Neural cell (in vitro differentiated cells): ENCODE measurements at regions not wholly inside any gene's neighbourhood (a gene's known extent, or its start where the extent isn't known, plus 50 kb on each side); places are given as distances from the start of the nearest gene placed in this dataset.

Experiments used
- EZH2 ChIP-seq: fragments of 200-600, 300-800 bp; shearing (Covaris generic), sonication (generic); IDR thresholded peaks from 2 replicates; pipeline ENCODE4 v1.6.1; 2014; ENCODE audit warnings: antibody characterized with exemption, low read length, borderline replicate concordance, mild to moderate bottlenecking; ENCODE audit not compliant: insufficient read depth, poor library complexity, severe bottlenecking
- POLR2AphosphoS5 ChIP-seq: IDR thresholded peaks from 2 replicates; pipeline ENCODE4 v1.6.1; 2012
- TF ChIP-seq, protein P1 (sequence below): fragments of 450-650 bp; IDR thresholded peaks from 2 replicates; pipeline ENCODE4 v1.5.1; 2014; ENCODE audit warnings: antibody characterized with exemption, mild to moderate bottlenecking, moderate library complexity; ENCODE audit not compliant: poor library complexity, severe bottlenecking

- TF ChIP-seq, protein P1, sequence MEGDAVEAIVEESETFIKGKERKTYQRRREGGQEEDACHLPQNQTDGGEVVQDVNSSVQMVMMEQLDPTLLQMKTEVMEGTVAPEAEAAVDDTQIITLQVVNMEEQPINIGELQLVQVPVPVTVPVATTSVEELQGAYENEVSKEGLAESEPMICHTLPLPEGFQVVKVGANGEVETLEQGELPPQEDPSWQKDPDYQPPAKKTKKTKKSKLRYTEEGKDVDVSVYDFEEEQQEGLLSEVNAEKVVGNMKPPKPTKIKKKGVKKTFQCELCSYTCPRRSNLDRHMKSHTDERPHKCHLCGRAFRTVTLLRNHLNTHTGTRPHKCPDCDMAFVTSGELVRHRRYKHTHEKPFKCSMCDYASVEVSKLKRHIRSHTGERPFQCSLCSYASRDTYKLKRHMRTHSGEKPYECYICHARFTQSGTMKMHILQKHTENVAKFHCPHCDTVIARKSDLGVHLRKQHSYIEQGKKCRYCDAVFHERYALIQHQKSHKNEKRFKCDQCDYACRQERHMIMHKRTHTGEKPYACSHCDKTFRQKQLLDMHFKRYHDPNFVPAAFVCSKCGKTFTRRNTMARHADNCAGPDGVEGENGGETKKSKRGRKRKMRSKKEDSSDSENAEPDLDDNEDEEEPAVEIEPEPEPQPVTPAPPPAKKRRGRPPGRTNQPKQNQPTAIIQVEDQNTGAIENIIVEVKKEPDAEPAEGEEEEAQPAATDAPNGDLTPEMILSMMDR: no peak
- TF ChIP-seq POLR2AphosphoS5 (no peak), EZH2 (no peak)
These were observed 83.1 kb upstream of the HAO2 start for GRCh38 chr1:119285482-119285881.
